Cardiac fibroblast (primary cell): ENCODE measurements at regions not wholly inside any gene's neighbourhood (a gene's known extent, or its start where the extent isn't known, plus 50 kb on each side); places are given as distances from the start of the nearest gene placed in this dataset.

Experiments used
- DNase-seq, 2 donors: peaks; one replicate each; pipeline versions ENCODE4 v3.0.0 to v3.0.0-alpha.2; 2010; ENCODE audit warnings: low read depth in 2 of 2
- H3K4me3 ChIP-seq, 2 donors: replicated peaks in 1 of 2; 1 replicate in 1 of 2; 2 replicates in 1 of 2; pipeline ENCODE4 v1.5.1; 2011; ENCODE audit warnings: low read depth in 2 of 2, low read length in 2 of 2, mild to moderate bottlenecking in 2 of 2, moderate library complexity in 1 of 2
- TF ChIP-seq, protein P1 (sequence below): IDR thresholded peaks from one replicate; pipeline ENCODE4 v1.5.1; 2011; ENCODE audit warnings: low read depth, mild to moderate bottlenecking, low read length, inconsistent platforms

DNA sequence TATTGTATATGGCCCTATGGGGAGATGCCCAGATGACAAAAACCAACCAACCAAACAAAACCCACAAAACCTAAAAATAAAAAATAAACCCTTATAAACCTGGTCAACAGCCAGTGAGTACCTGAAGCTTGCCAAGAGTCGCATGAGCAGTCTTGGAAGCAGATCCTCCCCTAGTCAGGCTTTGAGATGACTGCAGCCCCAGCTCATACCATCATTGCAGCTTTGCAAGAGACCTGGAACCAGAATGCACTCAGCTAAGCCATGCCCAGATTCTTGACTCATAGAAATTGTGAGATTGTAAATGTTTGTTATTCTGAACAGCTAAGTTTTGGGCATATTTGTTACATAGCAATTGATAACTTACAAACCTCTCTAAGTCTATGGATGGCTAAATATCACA is 326.8 kb downstream of the HLX start:
- H3K4me3 ChIP-seq, result no peak overlapping the region
- TF ChIP-seq, protein P1, sequence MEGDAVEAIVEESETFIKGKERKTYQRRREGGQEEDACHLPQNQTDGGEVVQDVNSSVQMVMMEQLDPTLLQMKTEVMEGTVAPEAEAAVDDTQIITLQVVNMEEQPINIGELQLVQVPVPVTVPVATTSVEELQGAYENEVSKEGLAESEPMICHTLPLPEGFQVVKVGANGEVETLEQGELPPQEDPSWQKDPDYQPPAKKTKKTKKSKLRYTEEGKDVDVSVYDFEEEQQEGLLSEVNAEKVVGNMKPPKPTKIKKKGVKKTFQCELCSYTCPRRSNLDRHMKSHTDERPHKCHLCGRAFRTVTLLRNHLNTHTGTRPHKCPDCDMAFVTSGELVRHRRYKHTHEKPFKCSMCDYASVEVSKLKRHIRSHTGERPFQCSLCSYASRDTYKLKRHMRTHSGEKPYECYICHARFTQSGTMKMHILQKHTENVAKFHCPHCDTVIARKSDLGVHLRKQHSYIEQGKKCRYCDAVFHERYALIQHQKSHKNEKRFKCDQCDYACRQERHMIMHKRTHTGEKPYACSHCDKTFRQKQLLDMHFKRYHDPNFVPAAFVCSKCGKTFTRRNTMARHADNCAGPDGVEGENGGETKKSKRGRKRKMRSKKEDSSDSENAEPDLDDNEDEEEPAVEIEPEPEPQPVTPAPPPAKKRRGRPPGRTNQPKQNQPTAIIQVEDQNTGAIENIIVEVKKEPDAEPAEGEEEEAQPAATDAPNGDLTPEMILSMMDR, result no peak
- no peak for DNase-seq

DNA sequence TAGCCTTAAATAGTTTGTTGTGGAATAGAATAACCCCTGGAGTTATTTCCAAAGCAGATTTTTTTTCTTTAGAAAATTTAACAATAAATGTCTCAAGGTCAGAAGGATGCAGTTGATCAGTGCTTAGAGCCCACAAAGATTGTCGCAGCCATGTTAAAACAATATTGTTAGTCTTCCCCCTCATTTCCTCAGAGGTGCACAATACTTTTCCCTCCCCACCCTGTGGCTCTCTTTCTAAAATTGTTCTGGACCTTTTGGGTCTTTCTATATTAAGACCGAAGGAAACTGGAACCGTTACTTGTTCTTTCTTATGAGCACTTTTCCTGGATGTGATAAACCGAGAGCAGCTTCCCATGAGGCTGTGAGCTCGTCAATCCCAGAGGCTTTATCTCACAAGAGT is 333.7 kb downstream of the HLX start:
- TF ChIP-seq, protein P1, result no peak

DNA sequence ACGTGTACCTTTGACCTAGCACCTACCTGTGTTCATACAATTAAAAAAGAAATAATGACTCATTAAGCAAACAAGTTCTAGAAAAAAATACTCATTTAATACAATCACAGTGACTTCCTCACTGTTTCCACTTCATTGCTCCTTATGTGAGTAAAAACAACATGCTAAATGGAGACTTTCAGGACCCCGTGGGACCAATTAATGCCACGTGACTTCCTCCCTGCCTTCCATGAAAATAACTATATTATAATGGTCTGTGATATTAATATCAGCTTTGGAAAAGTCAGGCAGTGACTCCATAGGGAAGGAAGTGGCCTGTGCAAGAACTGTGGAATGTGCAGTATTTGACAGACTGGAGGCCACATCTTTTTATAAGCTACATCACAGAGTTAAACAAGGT is 337.8 kb downstream of the HLX start:
- TF ChIP-seq, protein P1, result no peak
- DNase-seq, result peak; percentile 7 to 22
- no peak overlapping the region for H3K4me3 ChIP-seq

More for the DNA sequence above, 333.7 kb downstream of the HLX start:
- no peak overlapping the region for H3K4me3 ChIP-seq
- DNase-seq, result no peak

DNA sequence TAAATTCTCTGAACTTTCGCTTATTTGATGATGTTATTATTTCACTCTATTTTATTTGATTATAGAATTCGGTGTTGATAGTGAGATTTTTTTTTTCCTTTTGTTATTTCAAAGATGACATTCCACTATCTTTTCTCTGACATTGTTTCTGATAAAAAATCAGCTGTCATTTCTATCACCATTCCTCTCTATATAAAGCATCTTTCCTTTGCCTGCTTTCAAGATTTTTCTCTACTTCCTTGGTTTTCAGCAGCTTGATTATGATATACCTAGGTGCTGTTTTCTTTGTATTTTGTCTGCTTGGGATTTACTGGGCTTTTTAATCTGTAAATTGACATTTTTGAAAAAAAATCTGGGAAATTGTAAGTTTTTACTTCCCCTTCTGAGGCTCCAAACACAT is 344.0 kb downstream of the HLX start:
- TF ChIP-seq, protein P1, result no peak
- no peak for DNase-seq
- H3K4me3 ChIP-seq, result no peak overlapping the region

DNA sequence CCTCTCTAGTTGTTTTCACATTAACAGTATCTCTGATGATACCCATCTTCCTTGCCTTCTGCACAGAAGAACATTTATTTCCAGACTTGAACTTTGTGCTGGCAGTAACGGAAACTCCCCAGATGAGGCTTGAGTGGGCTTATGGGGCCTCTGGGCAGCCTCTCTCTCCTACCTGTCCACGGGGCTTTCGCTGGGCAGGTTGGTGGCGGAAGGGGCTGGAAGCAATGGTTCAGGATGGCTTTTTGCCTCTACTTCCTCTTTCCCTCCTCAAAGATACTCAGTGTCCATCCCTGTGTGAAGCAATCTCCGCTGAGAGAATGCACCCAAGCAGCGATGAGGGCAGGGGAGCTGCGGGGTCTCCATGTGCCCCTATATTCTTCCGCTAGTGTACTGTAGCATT is 348.2 kb downstream of the HLX start:
- DNase-seq, result no peak
- H3K4me3 ChIP-seq, result no peak overlapping the region
- TF ChIP-seq, protein P1, result no peak

DNA sequence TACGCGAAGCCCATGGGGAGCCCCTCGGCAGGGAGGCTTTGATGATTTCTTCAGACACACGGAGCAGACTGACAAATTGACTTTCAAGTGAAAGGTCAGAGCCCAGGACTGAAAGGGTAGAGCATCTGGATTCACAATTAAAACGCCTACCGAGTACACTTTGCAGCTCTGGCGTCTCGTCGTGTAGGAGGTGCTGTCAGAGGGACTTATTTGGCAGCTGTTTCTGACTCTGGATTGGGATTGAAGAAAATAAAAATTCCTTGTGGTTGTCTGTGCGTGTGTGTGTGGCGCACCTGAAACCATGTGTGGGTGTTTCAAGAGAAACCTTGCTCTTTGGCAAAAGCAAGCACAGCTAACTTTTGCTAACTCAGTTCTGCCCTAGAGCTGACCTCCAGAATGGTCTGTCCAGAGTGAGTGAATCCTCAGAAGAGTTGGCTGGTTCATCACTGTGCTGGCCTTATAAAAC is 348.7 kb downstream of the HLX start:
- TF ChIP-seq, protein P1, result no peak
- no peak for DNase-seq
- H3K4me3 ChIP-seq, result no peak overlapping the region

DNA sequence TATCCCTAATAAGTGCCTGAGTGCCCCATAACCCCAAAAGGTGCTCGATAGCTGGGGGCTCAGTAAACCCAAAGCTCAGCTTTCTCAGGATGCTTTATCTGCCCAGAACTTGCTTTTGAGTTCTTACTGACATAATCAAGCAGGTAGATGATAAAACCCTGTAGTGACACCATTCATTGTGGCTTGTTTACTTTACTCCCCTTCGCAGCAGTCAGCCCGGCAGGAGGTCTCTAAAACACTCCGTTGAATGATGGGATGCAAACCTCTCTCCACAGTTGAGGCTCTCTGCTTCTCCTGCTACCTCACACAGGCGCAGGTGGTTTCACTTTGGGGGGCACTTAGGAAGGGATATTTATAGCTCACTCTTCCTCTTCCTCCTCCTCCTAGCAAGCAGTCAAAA is 349.4 kb downstream of the HLX start:
- DNase-seq, result no peak
- no peak overlapping the region for H3K4me3 ChIP-seq
- TF ChIP-seq, protein P1, result no peak
